ENCODE measurements at regions not wholly inside any gene's neighbourhood (a gene's known extent, or its start where the extent isn't known, plus 50 kb on each side); places are given as distances from the start of the nearest gene placed in this dataset.
"Not testable (repeated sequence)": the region's sequence is repeated elsewhere in the genome, so short reads cannot be mapped to it uniquely, and the experiment has no call there.

DNA sequence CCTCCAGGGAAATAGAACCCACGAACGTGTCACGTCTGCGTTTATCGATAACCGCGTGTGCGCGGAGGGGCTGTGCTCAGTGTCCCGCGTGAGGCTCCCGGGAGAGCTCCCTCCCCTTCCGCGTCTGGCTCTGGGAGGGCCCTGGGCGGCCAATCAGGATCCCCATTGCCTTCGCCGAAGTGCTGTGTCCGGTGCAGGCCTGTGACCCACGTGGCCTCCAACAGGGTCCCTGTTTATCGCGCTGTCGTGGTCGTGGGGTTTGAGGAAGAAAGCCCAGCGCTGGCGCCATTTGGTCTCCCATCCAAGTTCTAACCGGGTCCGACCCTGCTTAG lies 345.6 kb downstream of the ADGRD1 start:
- H3K9me3 ChIP-seq (ENCODE audit: control insufficient read depth, insufficient read depth, low read length); H3K36me3 ChIP-seq (ENCODE audit: insufficient read depth, low read length); H3K9ac ChIP-seq (ENCODE audit: low read depth, low read length); H3K4me1 ChIP-seq (ENCODE audit: insufficient read depth, low read length): not testable (repeated sequence)

DNA sequence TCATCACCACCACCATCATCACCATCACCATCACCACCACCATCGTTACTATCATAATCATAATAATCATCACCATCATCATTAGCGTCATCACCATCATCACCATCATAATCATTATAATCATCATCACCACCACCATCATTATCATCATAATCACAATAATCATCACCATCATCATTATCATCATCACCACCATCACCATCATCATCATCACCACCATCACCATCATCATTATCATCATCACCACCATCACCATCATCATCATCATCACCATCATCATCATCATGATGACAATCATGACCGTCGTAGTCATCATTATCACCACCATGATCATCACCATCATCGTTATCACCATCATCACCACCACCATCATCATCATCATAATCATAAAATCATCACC lies 349.9 kb downstream of the ADGRD1 start:
- H3K9ac ChIP-seq (ENCODE audit: low read depth, low read length); H3K9me3 ChIP-seq (ENCODE audit: control insufficient read depth, insufficient read depth, low read length); H3K36me3 ChIP-seq (ENCODE audit: insufficient read depth, low read length); H3K4me1 ChIP-seq (ENCODE audit: insufficient read depth, low read length): not testable (repeated sequence)

DNA sequence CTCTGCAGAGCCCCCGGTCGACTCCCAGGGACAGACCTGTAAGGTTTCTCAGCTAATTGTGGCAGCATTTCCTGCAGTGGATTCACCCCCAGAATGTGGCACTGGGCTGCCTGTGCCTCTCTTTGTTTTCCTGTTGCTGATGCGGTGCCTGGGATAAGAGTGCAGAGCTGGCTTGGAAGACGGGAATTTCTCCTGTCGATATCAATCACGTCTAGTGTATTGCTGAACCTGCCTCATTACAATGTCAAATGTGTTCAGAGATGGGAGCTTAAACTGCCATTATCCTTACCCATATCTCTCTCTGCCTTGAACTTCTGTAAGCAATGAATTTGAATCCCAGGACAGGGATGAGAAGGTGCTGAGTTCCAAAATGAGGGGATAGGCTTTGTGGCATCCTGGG lies 350.9 kb downstream of the ADGRD1 start:
- not testable (repeated sequence) for H3K9ac ChIP-seq (ENCODE audit: low read depth, low read length); H3K36me3 ChIP-seq (ENCODE audit: insufficient read depth, low read length); H3K4me1 ChIP-seq (ENCODE audit: insufficient read depth, low read length); H3K9me3 ChIP-seq (ENCODE audit: control insufficient read depth, insufficient read depth, low read length)

DNA sequence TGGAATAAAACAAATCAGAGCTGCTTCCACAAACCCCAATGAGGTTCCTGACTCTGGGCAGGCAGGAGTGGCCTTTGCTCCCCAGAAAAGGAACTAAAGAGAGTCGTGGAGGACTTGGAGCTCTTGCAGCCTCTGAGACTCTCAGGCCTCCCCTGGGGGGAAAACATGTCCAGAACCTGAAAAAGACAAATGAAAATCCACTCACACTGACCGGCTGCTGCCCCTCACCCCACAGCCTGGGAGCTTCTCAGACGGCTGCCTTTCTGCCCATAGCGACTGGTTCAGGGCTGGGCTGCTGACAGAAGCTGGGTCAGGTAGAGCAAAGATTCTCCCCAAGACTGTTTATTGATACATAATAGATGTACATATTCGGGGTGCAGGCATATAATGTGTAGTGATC lies 356.0 kb downstream of the ADGRD1 start:
- Histone ChIP-seq H3K9ac (ENCODE audit: low read depth, low read length) (no peak overlapping the region), H3K9me3 (ENCODE audit: control insufficient read depth, insufficient read depth, low read length) (no peaks in the 10 kb centered on the region), H3K4me1 (ENCODE audit: insufficient read depth, low read length) (peaks cover 8% of the 10 kb centered on the region), H3K36me3 (ENCODE audit: insufficient read depth, low read length) (no peaks in the 10 kb centered on the region)

DNA sequence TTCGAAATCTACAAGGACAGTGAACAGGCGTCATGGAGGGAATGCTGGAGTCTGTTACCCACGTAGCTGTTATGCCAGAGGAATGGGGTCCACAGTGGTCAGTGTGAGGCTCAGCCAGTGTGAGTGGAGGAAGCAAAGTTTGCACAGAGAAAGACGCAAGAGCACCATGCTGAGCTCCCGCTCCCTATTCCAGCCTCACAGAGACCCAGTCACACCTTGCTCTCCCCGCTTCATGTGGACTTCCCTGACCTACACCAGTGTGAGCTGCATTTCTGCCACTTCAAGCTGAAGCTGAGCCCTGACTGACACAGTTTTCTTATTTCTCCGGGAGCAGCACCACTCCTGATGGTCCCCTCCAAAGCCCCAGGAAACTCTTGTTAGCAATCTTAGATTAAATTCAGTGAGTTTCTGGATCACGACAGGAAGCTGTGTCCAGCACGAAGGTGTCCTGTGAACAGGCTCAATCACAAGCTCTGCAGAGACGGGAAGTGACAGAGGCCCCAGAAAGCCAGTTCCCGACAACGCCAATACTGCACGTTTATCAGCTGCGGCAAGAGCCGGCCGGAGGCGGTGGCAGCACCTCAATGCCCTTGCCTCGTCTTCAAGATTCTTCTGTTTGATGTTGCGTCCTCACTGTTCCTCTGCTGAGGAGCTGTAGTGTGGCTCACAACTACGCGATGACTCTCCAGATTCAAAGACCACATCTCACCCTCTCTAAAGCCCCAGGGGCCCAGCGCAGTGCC lies 356.7 kb downstream of the ADGRD1 start:
- H3K36me3 ChIP-seq (ENCODE audit: insufficient read depth, low read length); H3K4me1 ChIP-seq (ENCODE audit: insufficient read depth, low read length); H3K9ac ChIP-seq (ENCODE audit: low read depth, low read length); H3K9me3 ChIP-seq (ENCODE audit: control insufficient read depth, insufficient read depth, low read length): not testable (repeated sequence)

DNA sequence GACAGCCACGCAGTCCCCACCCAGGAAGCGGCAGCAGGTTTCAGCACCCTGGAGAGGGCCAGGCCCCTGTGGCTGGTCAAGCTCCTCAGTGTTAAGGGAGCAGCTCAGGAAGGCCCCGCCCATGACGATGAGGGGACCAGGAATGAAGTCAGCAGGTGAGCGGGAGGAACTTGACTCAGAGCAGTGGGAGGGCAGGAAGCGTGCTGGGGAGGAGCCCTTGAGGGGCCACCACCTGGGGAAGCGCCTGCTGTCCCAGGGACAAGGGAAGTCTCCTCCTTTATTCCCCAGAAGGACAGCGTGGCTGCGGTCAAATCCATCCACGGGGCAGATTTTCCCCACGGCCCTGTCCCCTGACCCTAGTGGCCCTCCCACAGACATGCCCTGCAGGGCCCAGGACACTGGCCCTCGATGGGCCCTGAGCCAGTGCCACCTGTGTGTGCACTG lies 357.6 kb downstream of the ADGRD1 start:
- H3K4me1 ChIP-seq (ENCODE audit: insufficient read depth, low read length); H3K36me3 ChIP-seq (ENCODE audit: insufficient read depth, low read length); H3K9me3 ChIP-seq (ENCODE audit: control insufficient read depth, insufficient read depth, low read length); H3K9ac ChIP-seq (ENCODE audit: low read depth, low read length): not testable (repeated sequence)

DNA sequence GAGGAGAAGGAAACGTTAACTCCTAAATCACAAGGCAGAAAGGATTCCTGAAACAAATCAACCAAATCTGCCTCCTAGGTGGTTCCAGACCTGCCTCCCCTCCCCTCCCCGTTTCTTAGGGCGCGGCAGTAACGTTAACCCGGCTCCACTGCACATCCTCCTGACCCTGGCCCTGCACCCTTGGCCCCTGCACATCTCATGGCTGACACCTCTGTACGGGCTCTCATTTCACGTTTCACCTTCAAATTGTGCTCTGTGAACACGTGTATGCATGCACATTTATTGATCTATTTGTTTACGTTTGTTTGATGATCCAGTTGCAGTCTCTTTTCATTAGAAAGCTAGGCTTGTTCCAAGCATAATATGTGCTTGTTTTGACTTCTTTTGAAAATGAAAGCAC lies 358.1 kb downstream of the ADGRD1 start:
- Histone ChIP-seq H3K9ac (ENCODE audit: low read depth, low read length) (no peak overlapping the region; the same call in 1 of the 2 replicates), H3K36me3 (ENCODE audit: insufficient read depth, low read length) (no peaks in the 10 kb centered on the region)

DNA sequence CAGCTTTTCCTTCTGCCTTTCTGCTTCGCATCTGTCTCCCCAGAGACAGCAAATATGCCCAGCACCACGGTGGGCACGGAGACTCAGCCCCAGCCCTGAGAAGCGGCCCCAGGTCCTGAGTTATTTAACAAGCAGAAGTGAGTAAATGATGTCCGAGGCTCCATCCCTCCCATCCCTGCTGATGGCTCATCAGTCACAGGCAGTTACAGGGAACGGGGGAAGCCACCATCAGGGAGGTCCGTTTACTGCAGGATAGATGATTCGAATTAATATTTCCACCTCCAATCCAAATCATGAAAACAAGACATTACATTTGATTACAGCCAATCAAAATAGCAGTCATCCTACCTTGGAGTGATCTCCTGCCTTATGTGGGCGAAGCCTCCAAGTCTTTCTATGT lies 358.7 kb downstream of the ADGRD1 start:
- H3K9ac ChIP-seq (ENCODE audit: low read depth, low read length); H3K4me1 ChIP-seq (ENCODE audit: insufficient read depth, low read length); H3K9me3 ChIP-seq (ENCODE audit: control insufficient read depth, insufficient read depth, low read length); H3K36me3 ChIP-seq (ENCODE audit: insufficient read depth, low read length): not testable (repeated sequence)

More for the DNA sequence above, 358.1 kb downstream of the ADGRD1 start:
- peaks cover 8% of the 10 kb centered on the region for H3K4me1 ChIP-seq (ENCODE audit: insufficient read depth, low read length)
- H3K9me3 ChIP-seq (ENCODE audit: control insufficient read depth, insufficient read depth, low read length) = no peaks in the 10 kb centered on the region

DNA sequence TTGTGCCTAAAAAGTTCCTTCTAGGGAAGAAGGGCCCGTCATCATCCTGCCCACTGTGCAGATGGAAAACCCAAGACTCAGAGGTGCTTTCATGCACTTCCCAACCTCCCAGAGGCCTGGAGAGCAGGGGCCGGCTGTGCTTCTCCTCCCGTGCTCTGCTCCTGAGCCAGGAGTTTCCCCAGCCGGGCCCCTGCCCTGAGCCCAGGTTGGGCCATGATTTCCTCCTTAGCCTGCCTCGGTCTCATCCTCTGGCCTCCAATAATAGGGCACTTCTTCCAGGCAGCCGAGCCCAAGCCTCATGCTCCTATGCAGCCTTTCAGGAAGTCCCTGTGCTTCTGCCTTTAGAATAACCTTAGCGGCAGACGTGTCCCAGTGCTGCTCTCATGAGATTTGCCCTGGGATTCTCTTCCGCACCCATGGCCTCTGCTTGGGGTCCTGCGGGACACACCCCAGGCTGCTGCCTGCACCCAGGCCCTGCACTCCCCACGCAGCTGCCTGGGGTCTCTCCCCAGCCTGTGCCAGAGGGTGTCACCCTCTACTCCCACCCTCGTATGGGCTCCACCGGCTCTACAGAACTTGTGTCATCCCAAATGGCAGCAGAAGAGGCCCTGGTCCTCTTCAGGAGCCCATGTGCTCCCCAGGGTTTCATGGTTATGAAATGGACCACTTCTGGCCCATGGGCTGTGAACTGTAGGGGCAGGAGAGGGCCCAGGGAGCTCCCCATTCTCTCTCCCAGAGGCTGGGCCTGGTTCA lies 359.3 kb downstream of the ADGRD1 start:
- H3K9me3 ChIP-seq (ENCODE audit: control insufficient read depth, insufficient read depth, low read length) = 0 out of 2 replicates have a peak, but pooled peaks cover 2% of the 10 kb centered on the region
- no peak overlapping the region for H3K9ac ChIP-seq (ENCODE audit: low read depth, low read length)
- H3K36me3 ChIP-seq (ENCODE audit: insufficient read depth, low read length) = no peaks in the 10 kb centered on the region
- H3K4me1 ChIP-seq (ENCODE audit: insufficient read depth, low read length) = peaks cover 8% of the 10 kb centered on the region

DNA sequence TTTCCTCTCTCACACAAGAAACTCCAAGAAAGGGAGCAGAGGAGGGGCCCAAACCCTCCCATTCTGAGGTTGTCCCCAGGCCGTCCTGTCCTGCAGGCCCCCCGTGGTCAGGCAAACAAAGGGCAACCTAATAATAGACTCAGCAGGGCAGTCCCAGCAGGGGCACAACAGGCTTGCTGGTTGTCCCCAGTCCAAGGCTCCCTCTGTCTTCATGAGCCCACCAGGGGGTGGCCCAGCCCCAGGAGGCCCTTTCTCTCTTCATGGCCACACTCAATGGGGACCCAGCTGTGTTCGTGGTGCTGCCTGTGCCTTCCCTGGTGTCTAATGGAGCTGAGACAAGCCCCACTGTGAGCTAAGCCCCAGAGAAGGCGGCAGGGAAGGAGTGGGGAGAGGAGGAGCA lies 359.9 kb downstream of the ADGRD1 start:
- Histone ChIP-seq H3K36me3 (ENCODE audit: insufficient read depth, low read length) (no peaks in the 10 kb centered on the region), H3K9ac (ENCODE audit: low read depth, low read length) (no peak overlapping the region), H3K4me1 (ENCODE audit: insufficient read depth, low read length) (peaks cover 8% of the 10 kb centered on the region), H3K9me3 (ENCODE audit: control insufficient read depth, insufficient read depth, low read length) (0 out of 2 replicates have a peak, but pooled peaks cover 2% of the 10 kb centered on the region)

DNA sequence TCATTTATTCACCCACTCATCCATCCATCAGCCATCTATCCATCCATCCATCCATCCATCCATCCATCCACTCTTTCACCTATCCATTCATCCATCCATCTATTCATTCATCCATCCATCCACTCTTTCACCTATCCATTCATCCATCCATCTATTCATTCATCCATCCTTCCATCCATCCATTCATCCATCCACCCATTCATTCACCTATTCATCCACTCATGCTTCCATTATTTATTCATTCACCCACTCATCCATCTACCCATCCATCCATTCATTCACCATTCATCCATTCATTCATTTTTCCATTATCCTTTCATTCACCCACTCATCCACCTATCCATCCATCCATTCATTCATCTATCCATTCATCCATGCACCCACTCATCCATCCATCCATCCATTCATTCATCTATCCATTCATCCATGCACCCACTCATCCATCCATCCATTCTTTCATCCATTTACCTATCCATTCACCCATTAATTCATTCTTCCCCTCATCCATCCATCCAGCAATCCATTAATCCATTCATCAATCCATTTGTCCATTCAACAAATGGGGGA lies 360.9 kb downstream of the ADGRD1 start:
- Histone ChIP-seq H3K9ac (ENCODE audit: low read depth, low read length) (no peak overlapping the region), H3K36me3 (ENCODE audit: insufficient read depth, low read length) (no peaks in the 10 kb centered on the region), H3K9me3 (ENCODE audit: control insufficient read depth, insufficient read depth, low read length) (peaks cover 4% of the 10 kb centered on the region; the same call in 1 of the 2 replicates), H3K4me1 (ENCODE audit: insufficient read depth, low read length) (peaks cover 8% of the 10 kb centered on the region)

DNA sequence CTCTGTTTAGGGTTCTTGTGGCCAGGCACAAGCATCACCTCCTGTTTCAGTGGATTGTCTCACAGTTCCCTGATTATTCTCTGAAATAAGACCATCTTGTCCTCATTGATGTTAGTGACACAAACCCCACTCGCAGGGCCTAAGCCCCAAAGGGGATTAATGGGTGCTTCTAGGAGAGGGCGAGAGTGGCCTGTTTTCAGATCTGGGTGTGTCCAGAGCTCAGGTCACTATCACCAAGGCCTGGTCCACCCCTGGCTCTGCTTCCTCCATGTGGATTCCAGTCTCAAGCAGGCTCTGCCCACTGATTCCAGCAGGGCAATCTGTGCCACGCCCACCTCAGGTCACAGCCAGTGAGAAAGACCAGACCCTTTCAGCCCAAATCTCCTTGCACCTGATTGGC lies 361.9 kb downstream of the ADGRD1 start:
- Histone ChIP-seq H3K9me3 (ENCODE audit: control insufficient read depth, insufficient read depth, low read length) (peaks cover 9% of the 10 kb centered on the region; the same call in 1 of the 2 replicates), H3K4me1 (ENCODE audit: insufficient read depth, low read length) (peaks cover 8% of the 10 kb centered on the region)

DNA sequence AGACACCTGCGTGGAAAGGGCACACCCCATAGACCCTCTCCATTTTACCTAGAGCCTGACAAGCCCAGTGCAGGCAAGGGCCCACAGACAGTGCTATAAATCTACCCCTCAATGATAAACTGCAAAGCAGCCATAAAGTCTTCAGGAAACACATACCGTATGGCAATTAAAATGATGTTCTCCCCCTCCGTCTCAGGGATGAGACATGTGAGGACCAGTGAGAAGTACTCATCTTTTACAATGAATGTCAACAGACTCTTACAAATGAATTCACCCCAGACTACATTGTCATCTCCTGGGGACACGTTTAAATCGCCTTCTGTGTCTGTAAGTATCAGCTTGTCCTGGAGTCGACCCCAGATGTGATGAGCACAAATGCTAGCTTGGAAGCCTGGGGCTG lies 362.7 kb downstream of the ADGRD1 start:
- Histone ChIP-seq H3K9ac (ENCODE audit: low read depth, low read length) (no peak overlapping the region), H3K36me3 (ENCODE audit: insufficient read depth, low read length) (no peaks in the 10 kb centered on the region), H3K9me3 (ENCODE audit: control insufficient read depth, insufficient read depth, low read length) (peaks cover 14% of the 10 kb centered on the region; the same call in 1 of the 2 replicates), H3K4me1 (ENCODE audit: insufficient read depth, low read length) (peaks cover 7% of the 10 kb centered on the region)

More for the DNA sequence above, 361.9 kb downstream of the ADGRD1 start:
- Histone ChIP-seq H3K36me3 (ENCODE audit: insufficient read depth, low read length) (no peaks in the 10 kb centered on the region), H3K9ac (ENCODE audit: low read depth, low read length) (no peak overlapping the region)

DNA sequence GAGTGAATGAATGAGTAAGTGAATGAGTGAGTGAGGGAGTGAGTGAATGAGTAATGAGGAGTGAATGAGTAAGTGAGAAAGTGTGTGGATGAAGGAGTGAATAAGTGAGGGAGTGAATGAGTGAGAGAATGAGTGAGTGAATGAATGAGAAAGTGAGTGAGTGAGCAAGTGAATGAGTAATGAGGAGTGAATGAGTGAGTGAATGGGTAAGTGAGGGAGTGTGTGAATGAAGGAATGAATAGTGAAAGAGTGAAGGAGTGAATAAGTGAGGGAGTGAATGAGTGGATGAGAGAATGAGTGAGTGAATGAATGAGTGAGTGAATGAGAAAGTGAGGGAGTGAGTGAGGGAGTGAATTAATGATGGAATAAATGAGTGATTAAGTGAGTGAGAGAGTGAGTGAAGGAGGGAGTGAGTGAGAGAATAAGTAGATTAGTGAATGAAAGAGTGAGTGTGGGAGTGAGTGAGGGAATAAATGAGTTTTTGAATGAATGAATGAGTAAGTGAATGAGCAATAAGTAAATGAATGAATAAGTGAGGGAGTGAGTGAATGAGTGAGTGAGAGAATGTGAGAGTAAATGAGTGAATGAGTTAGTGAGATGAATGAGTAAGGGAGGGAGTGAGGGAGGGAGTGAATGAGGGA lies 364.5 kb downstream of the ADGRD1 start:
- Histone ChIP-seq H3K9me3 (ENCODE audit: control insufficient read depth, insufficient read depth, low read length) (peaks cover 18% of the 10 kb centered on the region; the same call in 1 of the 2 replicates), H3K4me1 (ENCODE audit: insufficient read depth, low read length) (no peaks in the 10 kb centered on the region)

More for the DNA sequence above, 364.5 kb downstream of the ADGRD1 start:
- no peak overlapping the region for H3K9ac ChIP-seq (ENCODE audit: low read depth, low read length)
- no peaks in the 10 kb centered on the region for H3K36me3 ChIP-seq (ENCODE audit: insufficient read depth, low read length)

Measured in ES-I3 (cell line).